HG03342 (cell line): ENCODE measurements at regions not wholly inside any gene's neighbourhood (a gene's known extent, or its start where the extent isn't known, plus 50 kb on each side); places are given as distances from the start of the nearest gene placed in this dataset.

Experiments used
- ATAC-seq: cut with Tn5 transposase; IDR thresholded peaks from one replicate; pipeline ENCODE4 v1.9.1; 2021; ENCODE audit warnings: mild to moderate bottlenecking, moderate library complexity; ENCODE audit not compliant: unreplicated experiment

DNA sequence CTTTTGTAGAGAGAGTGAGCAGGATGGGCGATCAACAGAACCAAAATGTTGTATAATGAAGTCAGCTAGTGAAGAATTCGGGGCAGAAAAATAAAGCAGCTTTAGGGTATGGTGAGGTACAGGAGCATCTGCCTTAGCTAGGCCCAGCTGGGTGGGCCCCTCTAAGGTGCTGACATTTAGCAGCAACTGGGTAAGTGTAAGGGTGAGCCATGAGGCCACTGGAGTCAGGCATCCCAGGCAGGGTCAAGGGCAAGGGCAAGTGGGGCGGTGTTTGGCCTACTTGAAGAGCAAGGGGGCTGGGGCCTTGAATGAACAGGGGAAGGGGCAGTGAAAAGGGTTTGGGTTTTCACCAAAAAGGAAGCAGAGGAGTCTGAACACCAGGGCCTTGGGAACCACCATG, 583.6 kb downstream of the BCL11B start:
- ATAC-seq, result no peak

DNA sequence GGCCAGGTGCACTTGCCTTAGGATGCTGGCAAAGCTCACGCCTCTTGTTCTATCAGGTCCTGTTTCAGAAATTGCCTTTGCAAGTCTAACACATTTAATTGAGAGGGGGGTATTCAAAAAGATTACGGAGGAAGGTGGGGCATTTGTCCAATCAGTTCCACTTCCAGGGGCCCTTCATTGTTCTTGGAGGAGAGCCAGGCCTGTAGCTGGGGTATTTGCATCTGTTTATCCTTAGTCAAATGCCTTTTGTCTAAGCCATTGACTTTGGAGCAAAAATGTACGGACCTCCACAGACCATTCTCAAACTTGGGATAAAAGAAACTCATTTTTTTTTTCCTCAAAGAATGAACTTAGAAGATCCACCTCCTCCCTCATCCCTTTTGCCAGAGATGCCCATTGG, 582.0 kb downstream of the BCL11B start:
- ATAC-seq, result no peak

- ATAC-seq, result no peak
These were observed 579.2 kb downstream of the BCL11B start for GRCh38 chr14:98692832-98693231.

DNA sequence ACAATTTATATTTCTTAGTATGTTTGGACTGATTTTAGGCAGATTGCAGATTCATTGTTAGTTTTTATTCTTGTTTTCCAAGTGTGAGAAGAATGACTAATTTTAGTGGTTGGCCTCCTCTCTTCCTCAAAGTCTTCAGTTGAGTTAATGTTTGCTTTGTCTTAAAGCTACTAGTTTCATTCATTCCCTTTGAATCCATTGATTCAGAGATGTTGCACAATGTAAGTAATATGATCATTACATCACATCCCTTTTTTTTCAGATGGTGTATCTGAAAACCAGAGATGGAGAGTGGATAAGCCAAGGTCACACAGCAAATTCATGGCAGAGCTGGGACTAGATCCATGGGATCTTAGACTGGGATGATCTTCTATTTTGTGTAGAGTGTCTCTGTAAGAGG, 577.5 kb downstream of the BCL11B start:
- no peak for ATAC-seq

- ATAC-seq, result no peak
These were observed 576.2 kb downstream of the BCL11B start for GRCh38 chr14:98695809-98696208.

DNA sequence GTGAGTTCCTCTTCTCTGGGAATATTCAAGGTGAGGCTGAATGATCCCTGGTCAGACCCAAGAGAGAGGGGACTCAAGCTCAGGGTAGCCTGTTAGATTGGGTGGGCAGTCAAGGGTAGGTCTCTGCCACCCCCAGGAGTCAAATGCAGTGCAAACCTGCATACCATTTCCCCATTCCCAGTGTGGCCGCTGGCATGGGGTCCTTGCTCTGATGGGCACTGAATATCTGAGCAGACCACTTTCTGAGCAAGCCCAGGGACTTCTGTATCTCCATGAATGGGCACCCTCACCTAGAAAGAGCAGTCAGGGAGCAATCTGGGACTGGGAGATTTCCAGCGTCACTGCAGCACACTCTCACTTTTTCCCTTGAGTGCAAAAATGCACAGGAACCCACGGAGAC, 573.7 kb downstream of the BCL11B start:
- ATAC-seq, result no peak

- no peak for ATAC-seq
These were observed 571.2 kb downstream of the BCL11B start for GRCh38 chr14:98700748-98701147.

DNA sequence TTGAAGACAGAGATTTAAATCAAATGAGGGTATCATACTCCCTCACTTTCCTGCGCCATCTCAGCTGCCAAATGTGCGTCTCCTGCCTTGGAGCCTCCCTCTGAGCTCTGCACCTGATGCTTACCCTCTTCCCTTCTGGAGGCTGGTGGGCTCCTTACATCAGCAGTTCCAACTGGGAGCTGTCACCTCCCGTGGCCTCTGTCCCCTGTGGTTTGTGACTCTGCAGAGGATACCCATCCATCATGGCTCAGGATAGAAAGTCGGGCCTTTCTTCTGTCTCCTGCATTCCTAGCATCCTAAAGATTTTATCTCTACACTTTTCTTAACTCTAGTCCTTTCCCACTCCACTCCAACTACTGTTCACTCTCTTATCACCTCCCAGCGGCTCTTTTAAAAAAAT, 570.6 kb downstream of the BCL11B start:
- ATAC-seq, result no peak

DNA sequence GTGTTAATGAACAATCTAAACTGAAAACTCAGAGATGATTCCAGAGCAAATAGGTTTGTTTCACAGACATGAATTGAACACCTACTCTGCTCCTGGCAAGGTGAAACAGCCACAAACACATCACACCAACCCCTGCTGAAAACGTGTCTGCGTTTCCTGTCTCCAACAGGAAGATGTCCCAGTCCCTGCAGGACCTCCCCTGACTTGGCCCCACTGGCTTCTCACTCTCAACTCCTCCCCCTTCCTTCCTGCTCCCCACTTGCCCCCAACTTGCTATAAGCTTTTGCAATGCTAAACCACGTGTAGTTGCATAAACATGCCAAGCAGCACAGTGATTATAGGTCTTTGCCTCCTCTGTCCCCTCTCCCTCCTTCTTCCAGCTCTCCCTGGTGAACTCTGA, 567.6 kb downstream of the BCL11B start:
- ATAC-seq, result no peak

DNA sequence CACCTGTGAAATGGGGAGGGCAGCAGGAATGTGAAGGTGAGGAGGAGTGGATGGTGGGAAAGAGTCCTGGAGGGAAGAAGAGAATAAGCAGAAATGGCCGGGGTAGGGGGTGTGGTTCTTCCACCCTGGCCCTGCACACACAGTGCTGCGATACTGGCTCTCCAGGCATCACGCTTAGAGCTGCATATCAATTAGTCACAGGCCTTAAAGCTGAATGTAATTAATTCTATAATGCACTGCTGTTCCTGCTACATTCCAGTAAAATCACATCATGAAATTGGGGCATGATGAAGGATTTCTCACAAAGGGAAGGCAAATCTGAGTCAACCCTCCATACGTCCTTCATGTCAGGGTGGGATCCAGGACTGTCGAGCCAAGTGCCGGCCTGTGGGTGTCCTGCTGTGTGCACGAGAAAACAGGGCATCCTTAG, 566.1 kb downstream of the BCL11B start:
- no peak for ATAC-seq

- no peak for ATAC-seq
These were observed 564.5 kb downstream of the BCL11B start for GRCh38 chr14:98707522-98707921.

DNA sequence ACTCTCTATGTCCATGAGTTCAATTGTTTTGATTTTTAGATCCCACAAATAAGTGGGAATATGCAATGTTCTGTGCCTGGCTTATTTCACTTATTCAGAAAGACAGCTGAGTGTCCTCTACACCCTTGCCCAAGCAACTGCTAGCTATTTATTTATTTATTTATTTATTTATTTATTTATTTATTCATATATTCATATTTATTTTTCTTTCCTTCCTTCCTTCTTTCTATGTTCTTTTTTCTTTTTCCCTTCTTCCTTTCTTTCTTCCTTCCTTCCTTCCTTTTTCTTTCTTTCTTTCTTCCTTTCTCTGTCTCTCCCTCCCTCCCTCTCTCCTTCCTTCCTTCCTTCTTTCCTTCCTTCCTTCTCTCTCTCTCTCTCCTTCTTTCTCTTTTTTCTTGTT, 563.4 kb downstream of the BCL11B start:
- no peak for ATAC-seq

DNA sequence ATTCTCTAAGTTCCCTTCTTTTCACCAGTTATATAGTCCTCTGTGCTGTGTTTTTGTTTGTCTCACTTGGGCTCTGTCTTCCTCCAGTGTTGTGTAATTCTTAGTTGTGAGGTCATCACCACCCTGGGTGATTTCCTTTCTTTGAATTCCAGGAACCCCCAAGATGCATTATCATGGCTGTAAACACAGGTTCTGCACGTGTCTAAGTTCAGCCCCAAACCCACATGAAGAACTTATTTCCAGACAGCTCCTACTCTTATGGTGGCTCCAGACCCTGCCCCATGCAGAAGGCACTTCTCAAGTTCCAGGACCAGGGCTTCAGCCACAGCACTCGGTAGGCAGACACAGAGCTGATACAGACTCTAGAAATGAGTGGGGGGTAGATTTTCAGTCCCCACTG, 560.5 kb downstream of the BCL11B start:
- no peak for ATAC-seq

GRCh38 chr14:98714626-98715425, 557.2 kb downstream of the BCL11B start:
- no peak for ATAC-seq

GRCh38 chr14:98716133-98716532, 555.9 kb downstream of the BCL11B start:
- no peak for ATAC-seq

DNA sequence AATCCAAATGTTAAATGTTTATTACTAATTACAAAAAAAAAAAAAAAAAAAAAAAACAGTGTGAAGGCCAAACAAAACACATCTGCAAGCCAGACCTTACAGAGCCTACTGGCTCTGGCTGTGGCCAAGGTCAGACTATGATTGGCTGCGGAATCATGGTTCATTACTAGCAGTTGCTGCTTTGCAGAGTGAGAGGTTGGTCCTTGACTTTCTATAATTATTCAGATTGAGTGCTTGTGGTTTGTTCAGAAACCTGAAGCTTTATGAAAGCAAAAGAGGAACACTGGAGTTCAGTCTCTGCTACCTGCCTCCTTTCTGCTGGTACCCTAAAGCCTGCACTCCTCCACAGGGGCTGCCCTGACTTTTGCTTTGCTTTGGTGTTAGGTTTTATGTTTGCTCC, 550.9 kb downstream of the BCL11B start:
- no peak for ATAC-seq

- ATAC-seq, result no peak
These were observed 547.3 kb downstream of the BCL11B start for GRCh38 chr14:98724734-98725133.

DNA sequence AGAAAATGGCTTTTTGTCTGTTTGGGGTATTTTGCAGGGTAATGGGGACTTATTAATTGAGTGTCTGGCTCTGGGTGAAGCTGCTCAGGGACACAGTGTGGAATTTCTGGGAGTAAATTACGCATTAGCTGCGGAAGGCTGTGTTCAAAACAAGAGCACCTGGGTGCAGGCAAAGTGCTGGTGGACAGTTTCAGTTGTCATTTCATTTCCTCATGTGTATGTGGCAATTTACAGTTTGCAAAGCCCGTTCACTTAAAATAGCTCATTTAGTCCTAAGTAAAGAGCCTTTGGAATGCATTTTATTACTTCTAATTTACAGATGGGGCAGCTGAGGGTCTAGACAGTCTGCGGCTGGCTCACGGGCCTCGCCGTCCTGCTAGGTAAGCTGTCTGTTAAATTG, 546.8 kb downstream of the BCL11B start:
- no peak for ATAC-seq

GRCh38 chr14:98725676-98726075, 546.3 kb downstream of the BCL11B start:
- no peak for ATAC-seq

DNA sequence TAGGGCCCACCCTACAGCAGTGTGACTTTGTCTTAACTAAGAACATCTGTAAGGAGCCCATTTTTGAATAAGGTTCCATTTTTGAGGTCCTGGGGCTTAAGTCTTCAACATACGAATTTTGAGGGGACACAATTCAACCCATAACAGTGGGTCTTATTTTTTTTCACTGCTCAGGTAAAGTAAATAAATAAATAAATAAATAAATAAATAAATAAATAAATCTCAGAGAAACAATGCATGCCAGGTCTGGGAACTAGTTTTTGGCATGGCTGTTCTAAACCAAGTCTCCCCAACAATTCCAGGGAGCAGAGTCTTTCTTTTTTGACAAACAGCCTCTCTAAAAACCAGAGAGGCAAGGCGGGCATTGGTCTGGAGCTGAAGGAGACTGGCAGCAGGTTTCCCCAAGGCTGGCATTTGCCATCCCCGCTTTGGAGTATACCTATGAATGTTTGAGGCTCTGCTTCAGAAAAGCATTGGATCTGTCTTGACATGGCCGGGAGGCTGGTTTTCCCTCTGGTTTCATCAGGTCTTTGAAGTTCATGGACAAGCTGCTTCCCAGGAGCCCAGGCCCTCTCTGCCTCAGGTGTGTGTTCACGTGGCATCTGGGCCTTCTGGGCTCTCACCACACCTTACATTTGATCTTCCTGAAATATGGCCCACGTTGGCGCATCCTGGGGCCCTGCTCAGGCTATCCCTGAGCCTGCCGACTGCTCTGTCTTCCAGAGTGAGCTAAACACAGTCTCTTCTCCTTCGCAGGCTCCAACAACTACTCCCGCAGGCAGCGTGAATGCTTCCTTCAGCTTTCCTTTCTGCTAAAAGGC, 545.2 kb downstream of the BCL11B start:
- no peak for ATAC-seq

GRCh38 chr14:98728024-98728423, 544.0 kb downstream of the BCL11B start:
- no peak for ATAC-seq

- ATAC-seq, result no peak
These were observed 543.2 kb downstream of the BCL11B start for GRCh38 chr14:98728836-98729235.
